IPS DF 6.9 (cell line): ENCODE measurements at regions not wholly inside any gene's neighbourhood (a gene's known extent, or its start where the extent isn't known, plus 50 kb on each side); places are given as distances from the start of the nearest gene placed in this dataset.

ENCODE experiments used
- DNase-seq: peaks from one replicate; pipeline ENCODE4 v3.0.0-alpha.2; 2013; ENCODE audit warnings: low read depth, low spot score
- H3K27ac ChIP-seq: one replicate; pipeline ENCODE4 v1.5.1; 2013; ENCODE audit warnings: low read length, control low read depth
- H3K27me3 ChIP-seq: 2 replicates; pipeline ENCODE4 v1.6.1; 2013; ENCODE audit warnings: mild to moderate bottlenecking, low read length; ENCODE audit not compliant: control insufficient read depth, insufficient read depth
- H3K36me3 ChIP-seq: 2 replicates; pipeline ENCODE4 v1.6.1; 2013; ENCODE audit warnings: low read length; ENCODE audit not compliant: control insufficient read depth, insufficient read depth
- H3K4me1 ChIP-seq: 2 replicates; pipeline ENCODE4 v1.6.1; 2013; ENCODE audit warnings: low read length; ENCODE audit not compliant: control insufficient read depth, insufficient read depth
- H3K4me3 ChIP-seq: 2 replicates; pipeline ENCODE4 v1.5.1; 2013; ENCODE audit warnings: mild to moderate bottlenecking, low read length
- H3K9me3 ChIP-seq: 2 replicates; pipeline ENCODE4 v1.6.1; 2013; ENCODE audit warnings: low read length, inconsistent platforms; ENCODE audit not compliant: control insufficient read depth, insufficient read depth
- WGBS: extraction: QIAGEN DNeasy Blood & Tissue Kit; methylation state at CpG from one replicate; pipeline ENCODE4 v1.1.7; 2013; ENCODE audit warnings: mixed read lengths, missing lambda C conversion rate; ENCODE audit not compliant: insufficient read length, insufficient coverage; 5-methylcytosine and 5-hydroxymethylcytosine counted together

DNA sequence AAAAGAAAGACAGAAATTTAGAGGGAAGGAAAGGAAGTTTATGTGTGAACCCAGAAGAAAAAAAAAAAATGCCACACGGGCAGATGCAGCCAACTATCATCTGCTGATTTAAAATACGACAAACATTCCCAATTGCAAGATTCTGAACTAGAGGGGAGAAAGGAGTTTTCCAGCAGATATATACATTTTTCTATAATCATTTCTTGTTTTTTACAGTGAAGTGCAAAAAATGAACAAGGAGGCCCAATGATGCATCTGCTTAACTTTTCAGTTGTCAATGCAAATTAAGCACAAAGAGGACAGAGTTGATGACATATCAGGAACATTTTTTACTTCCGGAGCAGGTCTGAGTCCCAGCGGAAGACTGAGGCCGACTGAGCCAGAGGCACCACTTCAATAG lies 144.7 kb downstream of the MYCN start:
- Histone ChIP-seq H3K27ac (no peak overlapping the region), H3K9me3 (no peaks in the 10 kb centered on the region), H3K27me3 (no peaks in the 10 kb centered on the region), H3K36me3 (no peaks in the 10 kb centered on the region), H3K4me1 (no peaks in the 10 kb centered on the region), H3K4me3 (no peak overlapping the region)
- WGBS, result no CpG with 5 or more reads among the region's 5 CpGs
- no peak for DNase-seq

DNA sequence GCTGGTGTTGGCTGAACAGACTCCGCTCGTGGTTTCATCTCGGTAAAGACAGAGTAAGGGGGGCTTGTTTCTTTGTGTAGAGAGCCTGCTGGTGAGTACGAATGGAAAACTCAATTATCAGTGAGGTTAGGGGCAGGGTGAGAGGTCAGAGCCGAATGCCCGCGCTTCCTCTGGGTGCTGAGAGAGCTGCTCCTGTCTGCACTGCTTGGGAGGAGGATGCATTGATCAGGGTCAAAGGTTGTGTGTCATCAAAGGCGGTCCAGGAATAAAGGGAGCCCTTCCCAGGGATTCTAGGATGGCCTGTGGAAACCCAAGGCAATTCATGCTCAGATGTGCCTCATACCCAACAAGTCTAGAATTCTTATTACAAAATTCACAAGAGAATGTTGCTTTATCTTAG lies 143.9 kb downstream of the MYCN start:
- Histone ChIP-seq H3K36me3 (no peaks in the 10 kb centered on the region), H3K4me3 (no peak overlapping the region), H3K27me3 (no peaks in the 10 kb centered on the region), H3K4me1 (no peaks in the 10 kb centered on the region), H3K9me3 (no peaks in the 10 kb centered on the region), H3K27ac (no peak overlapping the region)
- DNase-seq, result no peak
- no CpG with 5 or more reads among the region's 8 CpGs for WGBS

DNA sequence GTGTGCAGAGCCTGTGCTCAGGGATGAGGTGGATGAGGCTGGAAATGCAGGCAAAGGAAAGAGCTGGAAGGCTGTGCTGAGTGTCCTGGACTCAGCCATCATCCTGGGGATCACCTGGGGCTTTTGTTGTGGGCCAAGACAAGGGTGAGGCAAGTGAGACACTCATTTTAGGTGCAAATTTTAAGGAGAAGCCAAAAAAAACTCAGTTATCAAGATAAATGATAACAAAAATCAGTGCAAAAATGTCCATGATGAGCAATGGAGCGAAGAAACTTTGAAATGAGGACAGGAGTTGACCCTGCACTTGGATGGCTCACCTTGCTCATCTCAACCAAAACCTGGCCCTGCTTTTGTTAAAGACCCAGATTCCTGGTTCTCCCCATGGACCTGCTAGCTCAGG lies 141.9 kb downstream of the MYCN start:
- DNase-seq, result no peak
- Histone ChIP-seq H3K4me3 (no peak overlapping the region), H3K9me3 (no peaks in the 10 kb centered on the region), H3K4me1 (no peaks in the 10 kb centered on the region), H3K27ac (no peak overlapping the region), H3K27me3 (no peaks in the 10 kb centered on the region), H3K36me3 (no peaks in the 10 kb centered on the region)
- WGBS, result no CpG with 5 or more reads among the region's 1 CpG

DNA sequence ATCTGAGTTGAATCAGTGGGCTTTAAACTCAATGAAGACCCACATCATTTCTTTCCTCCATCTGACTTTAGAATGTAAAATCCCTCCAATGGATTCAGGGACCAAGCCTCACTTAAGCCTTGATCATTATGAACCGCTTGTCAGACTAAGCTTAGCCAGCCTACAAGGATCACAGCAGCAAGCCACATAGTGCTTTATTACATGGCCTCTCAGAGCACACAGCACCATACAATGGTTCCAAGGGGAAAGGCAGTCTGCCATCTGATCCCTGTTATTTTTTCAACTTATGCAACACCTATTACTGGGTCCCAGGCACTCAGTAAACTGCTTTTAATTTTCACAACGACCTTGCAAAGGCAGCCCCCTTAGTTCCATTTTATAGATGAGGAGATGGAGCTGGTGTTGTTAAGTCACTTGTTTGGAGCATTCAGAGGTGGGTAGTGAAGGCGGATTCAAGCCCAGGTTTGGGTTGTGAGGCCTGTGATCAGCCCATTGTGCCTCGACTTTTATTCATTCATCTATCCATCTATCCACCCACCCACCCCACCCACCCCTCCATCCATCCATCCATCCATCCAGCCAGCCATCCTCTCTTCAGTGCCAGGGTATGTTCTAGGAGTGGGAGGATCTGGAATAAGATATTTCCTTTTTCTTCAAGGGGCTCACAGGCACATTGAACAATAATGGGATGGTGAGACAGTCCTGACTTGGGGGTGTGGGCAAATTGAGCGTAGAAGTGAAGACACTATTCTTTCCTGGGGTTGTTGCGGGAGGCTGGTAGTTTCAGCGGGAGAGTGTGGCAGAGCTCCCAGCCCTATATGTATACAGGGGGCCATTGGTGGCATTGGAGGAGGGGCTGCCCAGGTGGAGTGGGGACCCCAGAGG lies 141.2 kb downstream of the MYCN start:
- H3K9me3 ChIP-seq, result no peaks in the 10 kb centered on the region
- no CpG with 5 or more reads among the region's 7 CpGs for WGBS

DNA sequence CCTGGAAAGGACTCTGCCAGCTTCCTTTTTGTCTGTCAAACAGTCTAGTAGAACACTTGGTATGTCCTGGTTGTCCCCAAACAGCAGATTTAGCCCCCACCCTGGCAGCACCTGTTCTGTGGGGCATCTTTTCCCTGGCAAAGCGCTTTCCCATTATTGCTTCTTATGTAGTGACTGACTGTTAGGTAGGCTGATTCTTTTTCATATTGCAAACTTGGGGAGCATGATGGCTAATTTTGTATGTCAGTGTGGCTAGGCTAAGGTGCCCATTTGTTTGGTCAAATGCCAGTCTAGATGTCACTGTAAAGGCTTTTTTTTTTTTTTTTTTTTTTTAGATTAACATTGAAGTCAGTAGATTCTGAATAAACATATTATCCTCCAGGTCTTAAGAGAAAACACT lies 140.2 kb downstream of the MYCN start:
- Histone ChIP-seq H3K4me3 (no peak overlapping the region), H3K9me3 (no peaks in the 10 kb centered on the region), H3K27ac (no peak overlapping the region), H3K27me3 (no peaks in the 10 kb centered on the region), H3K36me3 (no peaks in the 10 kb centered on the region), H3K4me1 (no peaks in the 10 kb centered on the region)
- WGBS, result no CpG with 5 or more reads among the region's 1 CpG
- no peak for DNase-seq

More for the DNA sequence above, 141.2 kb downstream of the MYCN start:
- H3K36me3 ChIP-seq, result no peaks in the 10 kb centered on the region
- no peak overlapping the region for H3K4me3 ChIP-seq
- no peaks in the 10 kb centered on the region for H3K27me3 ChIP-seq
- no peak overlapping the region for H3K27ac ChIP-seq
- DNase-seq, result no peak
- H3K4me1 ChIP-seq, result no peaks in the 10 kb centered on the region

DNA sequence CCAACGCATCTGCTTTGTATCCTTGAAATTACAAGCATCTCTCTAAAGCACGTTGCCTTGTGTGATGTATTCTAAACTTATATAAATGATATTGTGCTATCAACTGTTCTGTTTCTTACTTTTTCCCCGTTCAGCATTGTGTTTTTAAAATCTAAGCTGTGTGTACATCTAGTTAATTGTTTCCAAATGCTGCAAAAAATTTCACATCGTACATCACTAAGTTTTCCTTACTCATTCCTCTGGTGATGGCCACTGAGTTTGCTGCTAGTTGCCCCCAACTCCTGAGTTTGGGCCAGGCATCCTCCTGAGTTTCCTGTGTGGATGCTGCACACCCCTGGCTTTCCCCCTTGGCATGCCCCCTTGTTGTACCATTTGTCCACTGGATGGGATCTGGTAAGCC lies 139.7 kb downstream of the MYCN start:
- Histone ChIP-seq H3K27me3 (no peaks in the 10 kb centered on the region), H3K9me3 (no peaks in the 10 kb centered on the region), H3K4me1 (no peaks in the 10 kb centered on the region), H3K27ac (no peak overlapping the region), H3K36me3 (no peaks in the 10 kb centered on the region), H3K4me3 (no peak overlapping the region)
- no CpG with 5 or more reads among the region's 4 CpGs for WGBS
- no peak for DNase-seq

DNA sequence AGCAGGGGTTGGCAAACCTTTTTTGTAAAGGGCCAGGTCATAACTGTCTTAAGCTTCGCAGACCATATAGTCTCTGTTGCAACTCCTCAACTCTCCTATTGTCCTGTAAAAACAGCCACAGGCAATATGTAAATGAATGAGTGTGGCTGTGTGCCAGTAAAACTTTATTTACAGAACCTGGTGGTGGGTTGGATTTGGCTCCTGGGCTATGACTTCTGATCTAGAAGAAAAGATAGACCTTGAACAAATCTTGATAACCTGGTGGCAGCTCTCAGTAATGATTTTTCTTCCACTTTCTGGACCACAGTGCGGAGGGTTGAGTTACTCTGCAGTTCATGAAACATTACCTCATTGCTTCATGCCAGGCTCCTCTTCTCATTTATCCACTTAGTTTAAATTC lies 139.3 kb downstream of the MYCN start:
- H3K9me3 ChIP-seq, result no peaks in the 10 kb centered on the region
- no peak for DNase-seq
- no CpG with 5 or more reads among the region's 2 CpGs for WGBS

DNA sequence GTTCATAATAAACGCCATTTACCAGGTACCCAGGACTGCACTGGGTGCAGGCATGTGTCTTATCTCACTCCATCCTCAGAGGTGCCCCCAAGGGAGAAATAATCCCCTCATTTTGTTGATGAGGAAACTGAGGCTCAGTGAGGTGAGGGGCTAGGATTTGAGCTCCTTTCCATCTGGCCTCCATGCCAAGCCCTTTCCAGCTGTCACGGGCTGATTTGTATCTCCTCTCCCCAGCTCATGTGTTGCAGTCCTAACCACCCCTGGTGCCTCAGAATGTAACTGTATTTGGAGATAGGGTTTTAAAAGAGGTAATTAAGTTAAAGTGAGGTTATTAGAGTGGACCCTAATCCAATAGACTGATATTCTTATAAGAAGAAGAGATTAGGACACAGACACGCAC lies 137.3 kb downstream of the MYCN start:
- no peak overlapping the region for H3K27ac ChIP-seq
- no peaks in the 10 kb centered on the region for H3K27me3 ChIP-seq
- H3K4me3 ChIP-seq, result no peak overlapping the region
- no CpG with 5 or more reads among the region's 3 CpGs for WGBS
- no peaks in the 10 kb centered on the region for H3K4me1 ChIP-seq
- no peaks in the 10 kb centered on the region for H3K9me3 ChIP-seq
- no peaks in the 10 kb centered on the region for H3K36me3 ChIP-seq
- DNase-seq, result no peak

More for the DNA sequence above, 139.3 kb downstream of the MYCN start:
- no peak overlapping the region for H3K4me3 ChIP-seq
- H3K27me3 ChIP-seq, result no peaks in the 10 kb centered on the region
- no peak overlapping the region for H3K27ac ChIP-seq
- no peaks in the 10 kb centered on the region for H3K4me1 ChIP-seq
- no peaks in the 10 kb centered on the region for H3K36me3 ChIP-seq

DNA sequence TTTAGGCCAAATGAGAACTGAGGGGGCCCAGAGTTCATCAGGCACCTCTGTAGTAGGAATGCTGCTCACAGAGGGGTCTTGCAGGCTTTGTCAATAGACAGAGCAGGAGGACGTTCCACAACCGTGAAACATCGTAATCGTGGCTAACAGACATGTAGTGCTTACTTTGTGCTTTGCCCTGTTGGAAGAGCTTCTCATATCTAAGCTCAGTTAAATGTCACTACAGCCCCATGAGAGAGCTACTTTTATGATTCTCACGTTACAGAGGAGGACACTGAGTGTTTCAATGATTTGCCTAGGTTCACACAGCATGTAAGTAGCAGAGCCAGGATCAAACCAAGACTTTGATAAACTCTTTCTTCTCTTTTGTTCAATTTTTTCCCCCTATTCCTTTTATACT lies 136.6 kb downstream of the MYCN start:
- no peak overlapping the region for H3K4me3 ChIP-seq
- H3K4me1 ChIP-seq, result no peaks in the 10 kb centered on the region
- H3K27me3 ChIP-seq, result no peaks in the 10 kb centered on the region
- no CpG with 5 or more reads among the region's 5 CpGs for WGBS
- no peak for DNase-seq
- no peaks in the 10 kb centered on the region for H3K9me3 ChIP-seq
- H3K27ac ChIP-seq, result no peak overlapping the region
- no peaks in the 10 kb centered on the region for H3K36me3 ChIP-seq

DNA sequence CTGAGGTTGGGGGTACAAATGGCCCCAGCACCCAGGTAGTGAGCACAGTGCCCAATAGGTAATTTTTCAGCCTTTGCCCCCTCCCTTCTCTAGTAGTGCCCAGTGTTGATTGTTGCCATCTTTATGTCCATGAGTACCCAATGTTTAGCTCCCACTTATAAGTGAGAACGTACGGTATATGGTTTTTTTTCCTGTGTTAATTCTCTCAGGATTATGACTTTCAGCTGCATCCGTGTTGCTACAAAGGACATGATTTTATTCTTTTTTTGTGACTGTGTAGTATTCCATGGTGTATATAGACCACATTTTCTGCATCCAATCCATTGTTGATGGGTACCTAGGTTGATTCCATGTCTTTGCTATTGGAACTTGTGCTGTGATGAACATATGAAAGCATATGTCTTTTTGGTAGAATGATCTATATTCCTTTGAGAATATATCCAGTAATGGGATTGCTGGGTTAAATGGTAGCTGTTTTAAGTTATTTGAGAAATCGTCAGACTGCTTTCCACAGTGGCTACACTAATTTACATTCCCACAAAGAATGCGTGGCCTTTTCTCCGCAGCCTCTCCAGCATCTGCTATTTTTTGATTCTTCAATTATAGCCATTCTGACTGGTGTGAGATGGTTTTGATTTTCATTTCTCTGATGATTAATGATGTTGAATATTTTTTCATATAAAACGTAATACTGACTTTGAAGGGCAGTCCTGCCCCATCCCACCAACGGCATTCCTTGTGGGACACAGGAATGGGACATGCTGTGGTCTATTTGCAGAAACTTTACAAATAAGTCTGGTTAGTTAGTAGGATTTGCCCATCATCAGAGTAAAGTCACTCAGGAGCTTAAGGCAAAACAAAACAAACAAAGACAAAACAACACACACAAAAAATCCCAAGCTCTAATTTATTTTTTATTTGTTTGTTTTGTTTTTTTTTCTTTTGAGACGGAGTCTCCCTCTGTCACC lies 135.0 kb downstream of the MYCN start:
- no peaks in the 10 kb centered on the region for H3K9me3 ChIP-seq
- WGBS, result no CpG with 5 or more reads among the region's 9 CpGs

More for the DNA sequence above, 135.0 kb downstream of the MYCN start:
- DNase-seq, result no peak
- Histone ChIP-seq H3K27me3 (no peaks in the 10 kb centered on the region), H3K4me3 (no peak overlapping the region), H3K36me3 (no peaks in the 10 kb centered on the region), H3K4me1 (no peaks in the 10 kb centered on the region), H3K27ac (no peak overlapping the region)
